ENCODE measurements at regions not wholly inside any gene's neighbourhood (a gene's known extent, or its start where the extent isn't known, plus 50 kb on each side); places are given as distances from the start of the nearest gene placed in this dataset.

DNA sequence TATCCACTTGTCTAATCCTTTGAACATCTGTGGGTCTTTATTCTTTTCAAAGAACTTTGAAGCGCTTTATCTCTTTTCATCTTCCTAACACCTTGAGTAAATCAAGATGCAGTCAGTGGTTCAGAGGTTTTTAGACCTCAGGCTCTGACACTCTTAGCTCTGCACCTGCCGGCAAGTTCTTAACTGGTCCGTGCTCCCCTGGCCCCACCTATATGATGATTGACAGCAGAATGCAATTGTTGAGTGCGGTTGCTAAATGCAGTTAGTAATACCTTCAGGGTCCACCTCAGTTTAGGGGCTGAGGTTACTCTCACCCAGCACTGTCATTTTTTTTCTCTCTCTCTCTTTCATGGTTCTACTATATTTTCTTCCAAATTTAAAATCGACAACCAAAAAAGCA lies 854.2 kb upstream of the AUTS2 start:
- TF ChIP-seq SETDB1 (IDR thresholded peaks at IDR 0.05; ENCODE audit: insufficient read length, low read length) (no peak), ZFP69B (tag by site-specific recombination; IDR thresholded peaks at IDR 0.05) (no peak), ZNF266 (tag by site-specific recombination; IDR thresholded peaks at IDR 0.05; ENCODE audit: low read depth) (no peak), KLF16 (tag by site-specific recombination; IDR thresholded peaks at IDR 0.05) (no peak), ZNF37A (tag by site-specific recombination; IDR thresholded peaks at IDR 0.05) (no peak), ZNF239 (tag by site-specific recombination; IDR thresholded peaks at IDR 0.05) (no peak), ZNF2 (tag by site-specific recombination; IDR thresholded peaks at IDR 0.05) (no peak), ZNF24 (tag by site-specific recombination; IDR thresholded peaks at IDR 0.05) (no peak), ZNF335 (tag by site-specific recombination; conservative IDR thresholded peaks at IDR 0.05) (no peak)
- TF ChIP-seq, protein P1, sequence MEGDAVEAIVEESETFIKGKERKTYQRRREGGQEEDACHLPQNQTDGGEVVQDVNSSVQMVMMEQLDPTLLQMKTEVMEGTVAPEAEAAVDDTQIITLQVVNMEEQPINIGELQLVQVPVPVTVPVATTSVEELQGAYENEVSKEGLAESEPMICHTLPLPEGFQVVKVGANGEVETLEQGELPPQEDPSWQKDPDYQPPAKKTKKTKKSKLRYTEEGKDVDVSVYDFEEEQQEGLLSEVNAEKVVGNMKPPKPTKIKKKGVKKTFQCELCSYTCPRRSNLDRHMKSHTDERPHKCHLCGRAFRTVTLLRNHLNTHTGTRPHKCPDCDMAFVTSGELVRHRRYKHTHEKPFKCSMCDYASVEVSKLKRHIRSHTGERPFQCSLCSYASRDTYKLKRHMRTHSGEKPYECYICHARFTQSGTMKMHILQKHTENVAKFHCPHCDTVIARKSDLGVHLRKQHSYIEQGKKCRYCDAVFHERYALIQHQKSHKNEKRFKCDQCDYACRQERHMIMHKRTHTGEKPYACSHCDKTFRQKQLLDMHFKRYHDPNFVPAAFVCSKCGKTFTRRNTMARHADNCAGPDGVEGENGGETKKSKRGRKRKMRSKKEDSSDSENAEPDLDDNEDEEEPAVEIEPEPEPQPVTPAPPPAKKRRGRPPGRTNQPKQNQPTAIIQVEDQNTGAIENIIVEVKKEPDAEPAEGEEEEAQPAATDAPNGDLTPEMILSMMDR (tag by site-specific recombination; IDR thresholded peaks at IDR 0.05): no peak
- TF ChIP-seq, protein P2, sequence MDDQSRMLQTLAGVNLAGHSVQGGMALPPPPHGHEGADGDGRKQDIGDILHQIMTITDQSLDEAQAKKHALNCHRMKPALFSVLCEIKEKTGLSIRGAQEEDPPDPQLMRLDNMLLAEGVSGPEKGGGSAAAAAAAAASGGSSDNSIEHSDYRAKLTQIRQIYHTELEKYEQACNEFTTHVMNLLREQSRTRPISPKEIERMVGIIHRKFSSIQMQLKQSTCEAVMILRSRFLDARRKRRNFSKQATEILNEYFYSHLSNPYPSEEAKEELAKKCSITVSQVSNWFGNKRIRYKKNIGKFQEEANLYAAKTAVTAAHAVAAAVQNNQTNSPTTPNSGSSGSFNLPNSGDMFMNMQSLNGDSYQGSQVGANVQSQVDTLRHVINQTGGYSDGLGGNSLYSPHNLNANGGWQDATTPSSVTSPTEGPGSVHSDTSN (CRISPR knock-in tag; IDR thresholded peaks at IDR 0.05): no peak

Data from HEK293 (cell line).